Thyroid gland (tissue), 4 donors: ENCODE measurements at regions not wholly inside any gene's neighbourhood (a gene's known extent, or its start where the extent isn't known, plus 50 kb on each side); places are given as distances from the start of the nearest gene placed in this dataset.

Experiments
- POLR2A ChIP-seq, 2 donors: fragments of 450-650 bp; IDR thresholded peaks; one replicate each; pipeline ENCODE4 v1.6.1; 2017; ENCODE audit warnings: antibody characterized with exemption in 2 of 2, mild to moderate bottlenecking in 2 of 2, moderate library complexity in 1 of 2
- TF ChIP-seq, protein P1 (sequence below), 6 experiments: fragments of 200-600 bp in 3 of 6; fragments of 450-650 bp in 3 of 6; sonication (generic) in 3 of 6; IDR thresholded peaks; one replicate each; pipeline ENCODE4 v1.5.1; 2016 to 2019; ENCODE audit warnings: antibody characterized with exemption in 6 of 6, mild to moderate bottlenecking in 2 of 6, inconsistent platforms in 1 of 6, moderate library complexity in 1 of 6

DNA sequence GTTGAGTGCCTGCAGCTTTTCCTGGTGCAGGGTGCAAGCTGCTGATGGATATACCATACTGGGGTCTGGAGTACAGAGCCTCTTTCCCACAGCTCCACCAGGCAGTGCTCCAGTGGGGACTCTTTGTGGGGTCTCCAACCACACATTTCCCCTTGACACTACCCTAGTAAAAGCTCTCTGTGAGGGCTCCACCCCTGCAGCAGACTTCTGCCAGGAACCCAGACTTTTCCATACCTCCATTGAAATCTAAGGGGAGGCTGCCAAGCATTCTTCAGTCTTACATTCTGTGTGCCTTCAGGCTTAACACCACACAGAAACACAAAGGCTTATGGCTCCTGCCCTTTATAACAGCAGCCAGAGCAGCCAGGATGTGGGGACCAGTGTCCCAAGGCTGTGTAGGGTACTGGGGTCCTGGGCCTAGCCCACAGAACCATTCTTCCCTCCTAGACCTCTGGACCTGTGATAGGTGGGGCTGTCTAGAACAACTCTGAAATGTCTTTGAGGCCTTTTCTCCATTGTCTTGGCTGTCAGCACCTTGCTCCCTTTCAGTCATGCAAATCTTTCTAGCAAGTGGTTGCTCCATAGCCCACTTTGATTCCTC is 65.7 kb downstream of the TBXT start:
- TF ChIP-seq, protein P1, sequence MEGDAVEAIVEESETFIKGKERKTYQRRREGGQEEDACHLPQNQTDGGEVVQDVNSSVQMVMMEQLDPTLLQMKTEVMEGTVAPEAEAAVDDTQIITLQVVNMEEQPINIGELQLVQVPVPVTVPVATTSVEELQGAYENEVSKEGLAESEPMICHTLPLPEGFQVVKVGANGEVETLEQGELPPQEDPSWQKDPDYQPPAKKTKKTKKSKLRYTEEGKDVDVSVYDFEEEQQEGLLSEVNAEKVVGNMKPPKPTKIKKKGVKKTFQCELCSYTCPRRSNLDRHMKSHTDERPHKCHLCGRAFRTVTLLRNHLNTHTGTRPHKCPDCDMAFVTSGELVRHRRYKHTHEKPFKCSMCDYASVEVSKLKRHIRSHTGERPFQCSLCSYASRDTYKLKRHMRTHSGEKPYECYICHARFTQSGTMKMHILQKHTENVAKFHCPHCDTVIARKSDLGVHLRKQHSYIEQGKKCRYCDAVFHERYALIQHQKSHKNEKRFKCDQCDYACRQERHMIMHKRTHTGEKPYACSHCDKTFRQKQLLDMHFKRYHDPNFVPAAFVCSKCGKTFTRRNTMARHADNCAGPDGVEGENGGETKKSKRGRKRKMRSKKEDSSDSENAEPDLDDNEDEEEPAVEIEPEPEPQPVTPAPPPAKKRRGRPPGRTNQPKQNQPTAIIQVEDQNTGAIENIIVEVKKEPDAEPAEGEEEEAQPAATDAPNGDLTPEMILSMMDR (IDR thresholded peaks at IDR 0.05): no peak
- no peak for TF ChIP-seq POLR2A (IDR thresholded peaks at IDR 0.05)
